ENCODE measurements at regions not wholly inside any gene's neighbourhood (a gene's known extent, or its start where the extent isn't known, plus 50 kb on each side); places are given as distances from the start of the nearest gene placed in this dataset.

DNA sequence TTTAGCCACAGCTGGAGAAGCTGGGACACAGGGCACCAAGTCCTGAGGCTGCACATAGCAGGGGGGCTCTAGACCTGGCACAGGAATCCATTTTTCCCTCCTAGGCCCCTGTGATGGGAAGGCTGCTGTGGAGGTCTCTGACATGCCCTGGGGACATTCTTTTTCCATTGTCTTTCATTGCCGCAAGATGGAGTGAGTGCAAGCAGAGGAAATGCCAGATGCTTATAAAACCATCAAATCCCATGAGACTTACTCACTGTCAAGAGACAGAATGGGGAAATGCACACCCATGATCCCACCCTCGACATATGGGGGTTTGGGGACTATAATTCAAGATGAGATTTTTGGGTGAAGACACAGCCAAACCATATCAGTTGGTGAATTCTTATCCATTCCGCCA is 94.7 kb upstream of the FERD3L start:
- TF ChIP-seq POLR2A (IDR thresholded peaks at IDR 0.05): no peak
- TF ChIP-seq, protein P1, sequence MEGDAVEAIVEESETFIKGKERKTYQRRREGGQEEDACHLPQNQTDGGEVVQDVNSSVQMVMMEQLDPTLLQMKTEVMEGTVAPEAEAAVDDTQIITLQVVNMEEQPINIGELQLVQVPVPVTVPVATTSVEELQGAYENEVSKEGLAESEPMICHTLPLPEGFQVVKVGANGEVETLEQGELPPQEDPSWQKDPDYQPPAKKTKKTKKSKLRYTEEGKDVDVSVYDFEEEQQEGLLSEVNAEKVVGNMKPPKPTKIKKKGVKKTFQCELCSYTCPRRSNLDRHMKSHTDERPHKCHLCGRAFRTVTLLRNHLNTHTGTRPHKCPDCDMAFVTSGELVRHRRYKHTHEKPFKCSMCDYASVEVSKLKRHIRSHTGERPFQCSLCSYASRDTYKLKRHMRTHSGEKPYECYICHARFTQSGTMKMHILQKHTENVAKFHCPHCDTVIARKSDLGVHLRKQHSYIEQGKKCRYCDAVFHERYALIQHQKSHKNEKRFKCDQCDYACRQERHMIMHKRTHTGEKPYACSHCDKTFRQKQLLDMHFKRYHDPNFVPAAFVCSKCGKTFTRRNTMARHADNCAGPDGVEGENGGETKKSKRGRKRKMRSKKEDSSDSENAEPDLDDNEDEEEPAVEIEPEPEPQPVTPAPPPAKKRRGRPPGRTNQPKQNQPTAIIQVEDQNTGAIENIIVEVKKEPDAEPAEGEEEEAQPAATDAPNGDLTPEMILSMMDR (IDR thresholded peaks at IDR 0.05): no peak
